ENCODE measurements at regions not wholly inside any gene's neighbourhood (a gene's known extent, or its start where the extent isn't known, plus 50 kb on each side); places are given as distances from the start of the nearest gene placed in this dataset.

DNA sequence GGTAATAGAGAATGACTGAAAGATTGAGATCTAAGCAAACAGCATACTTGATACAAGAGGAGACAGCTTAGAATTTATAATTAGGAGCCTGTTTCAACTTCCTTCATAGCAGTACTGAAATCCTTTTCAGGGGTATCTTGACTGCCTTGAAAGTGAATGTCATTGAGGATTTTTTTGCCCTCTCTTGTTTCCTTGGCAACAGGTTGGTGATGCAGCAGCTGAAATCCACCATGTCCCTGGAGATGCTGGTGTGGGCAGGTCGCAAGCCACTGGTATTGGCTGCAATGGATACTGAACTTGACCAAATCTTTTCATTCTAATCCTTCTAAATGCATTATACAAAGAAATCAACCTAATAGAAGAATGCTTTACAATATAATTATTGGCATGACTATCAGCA lies 59.3 kb upstream of the GAP43 start:
- Histone ChIP-seq H3K4me1 (ENCODE audit: insufficient read depth, low read length, poor library complexity, severe bottlenecking) (no peaks in the 10 kb centered on the region), H3K27me3 (replicated peaks; ENCODE audit: insufficient read depth, low read depth, low read length, poor library complexity) (no peaks in the 10 kb centered on the region), H3K36me3 (ENCODE audit: insufficient read depth, low read length, poor library complexity, severe bottlenecking) (no peaks in the 10 kb centered on the region), H3K9me3 (ENCODE audit: low read depth, low read length, poor library complexity, severe bottlenecking) (no peaks in the 10 kb centered on the region), H3K27ac (ENCODE audit: low read depth, low read length, poor library complexity, severe bottlenecking) (no peak overlapping the region), H3K4me3 (ENCODE audit: low read depth, low read length, poor library complexity, severe bottlenecking) (no peak overlapping the region)
- no peak for TF ChIP-seq EZH2 (IDR thresholded peaks at IDR 0.05; ENCODE audit: borderline replicate concordance, low read depth, low read length, poor library complexity, severe bottlenecking)
- TF ChIP-seq, protein P1, sequence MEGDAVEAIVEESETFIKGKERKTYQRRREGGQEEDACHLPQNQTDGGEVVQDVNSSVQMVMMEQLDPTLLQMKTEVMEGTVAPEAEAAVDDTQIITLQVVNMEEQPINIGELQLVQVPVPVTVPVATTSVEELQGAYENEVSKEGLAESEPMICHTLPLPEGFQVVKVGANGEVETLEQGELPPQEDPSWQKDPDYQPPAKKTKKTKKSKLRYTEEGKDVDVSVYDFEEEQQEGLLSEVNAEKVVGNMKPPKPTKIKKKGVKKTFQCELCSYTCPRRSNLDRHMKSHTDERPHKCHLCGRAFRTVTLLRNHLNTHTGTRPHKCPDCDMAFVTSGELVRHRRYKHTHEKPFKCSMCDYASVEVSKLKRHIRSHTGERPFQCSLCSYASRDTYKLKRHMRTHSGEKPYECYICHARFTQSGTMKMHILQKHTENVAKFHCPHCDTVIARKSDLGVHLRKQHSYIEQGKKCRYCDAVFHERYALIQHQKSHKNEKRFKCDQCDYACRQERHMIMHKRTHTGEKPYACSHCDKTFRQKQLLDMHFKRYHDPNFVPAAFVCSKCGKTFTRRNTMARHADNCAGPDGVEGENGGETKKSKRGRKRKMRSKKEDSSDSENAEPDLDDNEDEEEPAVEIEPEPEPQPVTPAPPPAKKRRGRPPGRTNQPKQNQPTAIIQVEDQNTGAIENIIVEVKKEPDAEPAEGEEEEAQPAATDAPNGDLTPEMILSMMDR (conservative IDR thresholded peaks at IDR 0.05; ENCODE audit: low read depth, low read length), result no peak
- intact Hi-C loops (cut with micrococcal nuclease; ENCODE audit: unreplicated experiment), result no loop called here
- POLR2A ChIA-PET (ENCODE audit: low non-redundant PET), result no interaction called here
- CTCF ChIA-PET, result no interaction called here
- no peak for DNase-seq (ENCODE audit: low spot score)
- BruUV-seq (replicated peaks), result no TSS peak

DNA sequence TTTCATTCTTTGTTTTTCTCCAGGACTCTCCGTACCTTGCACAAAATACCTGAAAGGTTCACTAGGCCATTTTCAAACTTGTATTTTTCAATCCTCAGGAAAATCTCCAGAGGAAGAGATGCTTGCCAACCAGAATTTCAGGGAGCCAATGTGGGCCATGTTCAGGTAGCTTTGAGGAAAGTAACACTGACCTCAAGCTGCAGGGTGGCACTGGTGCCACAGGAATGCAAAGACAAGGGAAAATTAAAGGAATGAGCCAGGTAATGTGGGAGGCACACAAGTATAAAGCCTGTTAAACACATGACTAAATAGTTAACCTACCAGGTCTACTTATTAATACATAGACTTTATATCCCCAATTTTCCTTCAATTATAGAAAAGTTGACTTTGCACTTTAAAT lies 51.9 kb upstream of the GAP43 start:
- Histone ChIP-seq H3K27me3 (replicated peaks; ENCODE audit: insufficient read depth, low read depth, low read length, poor library complexity) (no peaks in the 10 kb centered on the region), H3K36me3 (ENCODE audit: insufficient read depth, low read length, poor library complexity, severe bottlenecking) (no peaks in the 10 kb centered on the region), H3K9me3 (ENCODE audit: low read depth, low read length, poor library complexity, severe bottlenecking) (no peaks in the 10 kb centered on the region), H3K4me1 (ENCODE audit: insufficient read depth, low read length, poor library complexity, severe bottlenecking) (no peaks in the 10 kb centered on the region), H3K4me3 (ENCODE audit: low read depth, low read length, poor library complexity, severe bottlenecking) (no peak overlapping the region), H3K27ac (ENCODE audit: low read depth, low read length, poor library complexity, severe bottlenecking) (no peak overlapping the region)
- TF ChIP-seq EZH2 (IDR thresholded peaks at IDR 0.05; ENCODE audit: borderline replicate concordance, low read depth, low read length, poor library complexity, severe bottlenecking), result no peak
- TF ChIP-seq, protein P1 (conservative IDR thresholded peaks at IDR 0.05; ENCODE audit: low read depth, low read length), result no peak
- DNase-seq (ENCODE audit: low spot score), result no peak
- intact Hi-C loops (cut with micrococcal nuclease; ENCODE audit: unreplicated experiment), result no loop called here
- no TSS peak for BruUV-seq (replicated peaks)
- ChIA-PET POLR2A (ENCODE audit: low non-redundant PET) (no interaction called here), CTCF (no interaction called here)

Data from A673 (cell line).